ENCODE measurements at regions not wholly inside any gene's neighbourhood (a gene's known extent, or its start where the extent isn't known, plus 50 kb on each side); places are given as distances from the start of the nearest gene placed in this dataset.

GRCh38 chr5:159833846-159834245, 82.4 kb upstream of the ADRA1B start:
- 61 to 62% methylated on average over 6 of the region's 6 CpGs for WGBS, 2 donors
- Histone ChIP-seq H3K27ac (no peak overlapping the region), H3K4me1 (no peaks in the 10 kb centered on the region), H3K9me3 (peaks cover 0 to 5% (median 0%) of the 10 kb centered on the region in 11 donors), H3K27me3 (peaks cover 0 to 11% (median 0%) of the 10 kb centered on the region in 7 donors), H3K4me3 (no peak overlapping the region), H3K36me3 (no peaks in the 10 kb centered on the region)
- no peak for ATAC-seq
- DNase-seq: no peak
- no peak for TF ChIP-seq CTCF (IDR thresholded peaks at IDR 0.05)
- intact Hi-C loops (cut with DNase I): no loop called here

- no peak for TF ChIP-seq CTCF (IDR thresholded peaks at IDR 0.05)
- Histone ChIP-seq H3K27me3 (peaks cover 0 to 5% (median 0%) of the 10 kb centered on the region in 7 donors), H3K4me3 (no peak overlapping the region), H3K9me3 (peaks cover 0 to 5% (median 0%) of the 10 kb centered on the region in 11 donors), H3K36me3 (no peaks in the 10 kb centered on the region), H3K27ac (no peak overlapping the region), H3K4me1 (no peaks in the 10 kb centered on the region)
- intact Hi-C loops (cut with DNase I): no loop called here
- no peak for ATAC-seq
- no peak for DNase-seq
These were observed 80.7 kb upstream of the ADRA1B start for GRCh38 chr5:159835548-159835947.

GRCh38 chr5:159836691-159837090, 79.6 kb upstream of the ADRA1B start:
- intact Hi-C loops (cut with DNase I): no loop called here

DNA sequence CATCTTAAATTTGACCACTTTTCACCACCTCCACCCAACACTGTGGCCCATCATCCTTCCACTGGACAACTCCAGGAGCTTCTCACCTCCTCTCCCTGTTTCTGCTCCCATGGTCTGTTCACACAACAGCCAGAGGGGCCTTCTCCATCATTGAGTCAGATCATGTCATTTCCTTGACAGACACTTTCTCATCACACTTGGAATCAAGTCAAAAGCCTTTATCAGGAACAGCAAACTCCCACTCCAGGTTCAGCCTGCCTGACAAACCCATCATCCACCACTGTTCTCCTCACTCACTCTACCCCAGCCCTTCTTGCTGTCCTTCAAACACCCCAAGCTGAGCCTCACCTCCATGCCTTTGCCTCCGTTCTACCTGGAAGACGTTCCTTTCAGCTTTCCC, 78.4 kb upstream of the ADRA1B start:
- peaks cover 0 to 5% (median 0%) of the 10 kb centered on the region in 11 donors for H3K9me3 ChIP-seq
- no peak overlapping the region for H3K4me3 ChIP-seq
- DNase-seq: no peak
- no peak overlapping the region for H3K27ac ChIP-seq
- intact Hi-C loops (cut with DNase I): no loop called here
- H3K36me3 ChIP-seq: no peaks in the 10 kb centered on the region
- 81 to 89% methylated on average over 2 of the region's 2 CpGs for WGBS, 2 donors
- no peak for TF ChIP-seq CTCF (IDR thresholded peaks at IDR 0.05)
- peaks cover 0 to 2% (median 0%) of the 10 kb centered on the region in 7 donors for H3K27me3 ChIP-seq
- ATAC-seq: no peak
- no peaks in the 10 kb centered on the region for H3K4me1 ChIP-seq

More at GRCh38 chr5:159836691-159837090, 79.6 kb upstream of the ADRA1B start:
- no peak for ATAC-seq
- no peak overlapping the region for H3K27ac ChIP-seq
- peaks cover 0 to 3% (median 0%) of the 10 kb centered on the region in 7 donors for H3K27me3 ChIP-seq
- no peaks in the 10 kb centered on the region for H3K36me3 ChIP-seq
- peaks cover 0 to 5% (median 0%) of the 10 kb centered on the region in 11 donors for H3K9me3 ChIP-seq
- DNase-seq: no peak
- no peak for TF ChIP-seq CTCF (IDR thresholded peaks at IDR 0.05)
- no peaks in the 10 kb centered on the region for H3K4me1 ChIP-seq
- no peak overlapping the region for H3K4me3 ChIP-seq

Data from heart right ventricle (tissue), 16 donors.